NCI-H2171 (cell line): ENCODE measurements at regions not wholly inside any gene's neighbourhood (a gene's known extent, or its start where the extent isn't known, plus 50 kb on each side); places are given as distances from the start of the nearest gene placed in this dataset.

Experiments used
- DNase-seq: peaks from one replicate; lab custom pipeline; 2025; lab: John Stamatoyannopoulos, UW

- DNase-seq = no peak
Measured at GRCh38 chr15:29873947-29874411, 51.7 kb upstream of the TJP1 start.

DNA sequence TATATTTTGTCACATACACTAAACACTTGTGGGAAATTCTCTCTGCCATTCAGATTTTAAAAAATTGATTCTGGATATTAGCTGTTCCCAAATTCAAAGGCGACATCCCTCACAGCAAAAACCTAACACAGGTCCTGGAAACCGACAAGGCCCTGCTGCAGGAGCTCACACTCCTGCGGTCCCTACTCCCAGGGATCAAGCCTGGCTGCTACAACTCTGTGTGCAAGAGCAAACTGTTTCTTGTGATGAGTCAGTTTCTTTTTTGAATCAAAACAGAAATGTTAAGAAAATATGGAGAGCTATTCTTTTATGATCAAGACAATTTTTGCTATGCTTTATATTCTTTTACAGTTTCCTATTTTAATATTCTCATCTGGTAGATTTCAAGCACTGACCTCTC, 51.0 kb upstream of the TJP1 start:
- DNase-seq = no peak

- DNase-seq = no peak
Measured at GRCh38 chr15:29872716-29873115, 50.4 kb upstream of the TJP1 start.
